ENCODE measurements at regions not wholly inside any gene's neighbourhood (a gene's known extent, or its start where the extent isn't known, plus 50 kb on each side); places are given as distances from the start of the nearest gene placed in this dataset.

DNA sequence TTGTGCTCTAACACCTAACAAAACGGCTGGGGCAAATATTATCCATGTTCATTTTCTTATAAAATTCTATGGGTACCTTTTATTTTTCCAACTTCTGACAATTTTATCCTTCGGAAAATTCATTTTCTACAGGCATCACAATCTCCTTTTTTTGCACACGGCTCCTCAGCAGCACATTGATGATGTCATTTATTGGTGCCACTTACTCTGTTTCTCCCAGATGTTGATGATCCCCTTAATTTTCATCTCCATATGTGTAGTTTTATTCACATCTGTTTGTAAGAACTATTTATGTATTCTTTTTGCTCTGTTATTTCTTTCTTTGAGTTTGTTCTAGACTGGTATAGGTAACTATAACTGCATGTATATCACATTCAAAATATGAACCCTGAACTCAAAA, 1660.8 kb upstream of the DDX18 start:
- Histone ChIP-seq H3K27me3 (replicated peaks in 1 of 2; ENCODE audit: control insufficient read depth in 2 of 2, insufficient read depth in 2 of 2, low read length in 1 of 2) (no peaks in the 10 kb centered on the region), H3K9me3 (replicated peaks; ENCODE audit: control insufficient read depth, insufficient read depth, low read length) (no peaks in the 10 kb centered on the region), H4K20me1 (ENCODE audit: control insufficient read depth, insufficient read depth) (no peaks in the 10 kb centered on the region), H3K79me2 (ENCODE audit: control insufficient read depth, insufficient read depth, low read length) (no peaks in the 10 kb centered on the region), H3K36me3 (ENCODE audit: control insufficient read depth in 2 of 2, insufficient read depth in 2 of 2, low read length in 1 of 2) (no peaks in the 10 kb centered on the region), H2AFZ (ENCODE audit: control insufficient read depth, low read depth, low read length) (no peak overlapping the region), H3K4me1 (ENCODE audit: control insufficient read depth, insufficient read depth, low read length) (no peaks in the 10 kb centered on the region), H3K9ac (ENCODE audit: control insufficient read depth, insufficient read depth, low read length) (no peak overlapping the region), H3K4me2 (ENCODE audit: control insufficient read depth, insufficient read depth) (no peak overlapping the region), H3K4me3 (no peak overlapping the region), H3K27ac (ENCODE audit: control insufficient read depth, insufficient read depth) (no peak overlapping the region)
- in situ Hi-C loops (cut with MboI) (no loop called here), intact Hi-C loops (cut with micrococcal nuclease; ENCODE audit: unreplicated experiment) (no loop called here)
- WGBS (ENCODE audit: insufficient coverage, insufficient replicate concordance, low lambda C conversion rate, missing lambda C conversion rate): 0% methylated on average over 3 of the region's 3 CpGs
- ChIA-PET RAD21 (ENCODE audit: unreplicated experiment) (no interaction called here), POLR2A (no interaction called here), SMC1A (ENCODE audit: uncharacterized antibody, unreplicated experiment) (no interaction called here), CTCF (no interaction called here)
- BruUV-seq (replicated peaks): no TSS peak
- TF ChIP-seq GATAD2B (conservative IDR thresholded peaks at IDR 0.05; ENCODE audit: low read depth) (no peak), ZZZ3 (IDR thresholded peaks at IDR 0.05; ENCODE audit: control insufficient read depth, insufficient read length, low read depth) (no peak), BCL11A (IDR thresholded peaks at IDR 0.05; ENCODE audit: low read depth, low read length) (no peak), SP1 (IDR thresholded peaks at IDR 0.05; ENCODE audit: low read depth, low read length) (no peak), RBBP5 (conservative IDR thresholded peaks at IDR 0.05) (no peak), MYC (IDR thresholded peaks at IDR 0.05; ENCODE audit: insufficient read depth, insufficient read length, insufficient replicate concordance, low read length, severe bottlenecking) (no peak), IKZF1 (conservative IDR thresholded peaks at IDR 0.05) (no peak), REST (IDR thresholded peaks at IDR 0.05; ENCODE audit: low read depth, low read length) (no peak), FOXM1 (IDR thresholded peaks at IDR 0.05; ENCODE audit: low read depth, low read length) (no peak), MYB (IDR thresholded peaks at IDR 0.05; ENCODE audit: borderline replicate concordance, low read depth, low read length) (no peak), RUNX3 (IDR thresholded peaks at IDR 0.05; ENCODE audit: low read length) (no peak), YBX1 (IDR thresholded peaks at IDR 0.05) (no peak), NKRF (conservative IDR thresholded peaks at IDR 0.05) (no peak), ATF7 (IDR thresholded peaks at IDR 0.05; ENCODE audit: low read depth) (no peak)
- TF ChIP-seq, protein P1, sequence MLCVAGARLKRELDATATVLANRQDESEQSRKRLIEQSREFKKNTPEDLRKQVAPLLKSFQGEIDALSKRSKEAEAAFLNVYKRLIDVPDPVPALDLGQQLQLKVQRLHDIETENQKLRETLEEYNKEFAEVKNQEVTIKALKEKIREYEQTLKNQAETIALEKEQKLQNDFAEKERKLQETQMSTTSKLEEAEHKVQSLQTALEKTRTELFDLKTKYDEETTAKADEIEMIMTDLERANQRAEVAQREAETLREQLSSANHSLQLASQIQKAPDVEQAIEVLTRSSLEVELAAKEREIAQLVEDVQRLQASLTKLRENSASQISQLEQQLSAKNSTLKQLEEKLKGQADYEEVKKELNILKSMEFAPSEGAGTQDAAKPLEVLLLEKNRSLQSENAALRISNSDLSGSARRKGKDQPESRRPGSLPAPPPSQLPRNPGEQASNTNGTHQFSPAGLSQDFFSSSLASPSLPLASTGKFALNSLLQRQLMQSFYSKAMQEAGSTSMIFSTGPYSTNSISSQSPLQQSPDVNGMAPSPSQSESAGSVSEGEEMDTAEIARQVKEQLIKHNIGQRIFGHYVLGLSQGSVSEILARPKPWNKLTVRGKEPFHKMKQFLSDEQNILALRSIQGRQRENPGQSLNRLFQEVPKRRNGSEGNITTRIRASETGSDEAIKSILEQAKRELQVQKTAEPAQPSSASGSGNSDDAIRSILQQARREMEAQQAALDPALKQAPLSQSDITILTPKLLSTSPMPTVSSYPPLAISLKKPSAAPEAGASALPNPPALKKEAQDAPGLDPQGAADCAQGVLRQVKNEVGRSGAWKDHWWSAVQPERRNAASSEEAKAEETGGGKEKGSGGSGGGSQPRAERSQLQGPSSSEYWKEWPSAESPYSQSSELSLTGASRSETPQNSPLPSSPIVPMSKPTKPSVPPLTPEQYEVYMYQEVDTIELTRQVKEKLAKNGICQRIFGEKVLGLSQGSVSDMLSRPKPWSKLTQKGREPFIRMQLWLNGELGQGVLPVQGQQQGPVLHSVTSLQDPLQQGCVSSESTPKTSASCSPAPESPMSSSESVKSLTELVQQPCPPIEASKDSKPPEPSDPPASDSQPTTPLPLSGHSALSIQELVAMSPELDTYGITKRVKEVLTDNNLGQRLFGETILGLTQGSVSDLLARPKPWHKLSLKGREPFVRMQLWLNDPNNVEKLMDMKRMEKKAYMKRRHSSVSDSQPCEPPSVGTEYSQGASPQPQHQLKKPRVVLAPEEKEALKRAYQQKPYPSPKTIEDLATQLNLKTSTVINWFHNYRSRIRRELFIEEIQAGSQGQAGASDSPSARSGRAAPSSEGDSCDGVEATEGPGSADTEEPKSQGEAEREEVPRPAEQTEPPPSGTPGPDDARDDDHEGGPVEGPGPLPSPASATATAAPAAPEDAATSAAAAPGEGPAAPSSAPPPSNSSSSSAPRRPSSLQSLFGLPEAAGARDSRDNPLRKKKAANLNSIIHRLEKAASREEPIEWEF (IDR thresholded peaks at IDR 0.05; ENCODE audit: insufficient replicate concordance, low read depth, low read length): no peak
- DNase-seq (ENCODE audit: low read depth, low spot score): no peak
- no peak for FAIRE-seq
- no peak for ATAC-seq

Data from GM12878 (cell line).